DMS114 treated with DMSO at 0.1 percent for 48 hours (cell line): ENCODE measurements at regions not wholly inside any gene's neighbourhood (a gene's known extent, or its start where the extent isn't known, plus 50 kb on each side); places are given as distances from the start of the nearest gene placed in this dataset.
"Not testable (repeated sequence)": the region's sequence is repeated elsewhere in the genome, so short reads cannot be mapped to it uniquely, and the experiment has no call there.

Experiments used
- DNase-seq: peaks from one replicate; lab custom pipeline; 2025; ENCODE audit not compliant: unreplicated experiment; lab: John Stamatoyannopoulos, UW

- DNase-seq, result no peak
These were observed 580.7 kb downstream of the RFPL4B start for GRCh38 chr6:112927641-112928320.

- no peak for DNase-seq
These were observed 582.5 kb downstream of the RFPL4B start for GRCh38 chr6:112929641-112930040.

- DNase-seq, result no peak
These were observed 584.7 kb downstream of the RFPL4B start for GRCh38 chr6:112931832-112932231.

GRCh38 chr6:112933947-112934346 is 586.8 kb downstream of the RFPL4B start:
- no peak for DNase-seq

GRCh38 chr6:112934433-112935327 is 587.5 kb downstream of the RFPL4B start:
- no peak for DNase-seq

GRCh38 chr6:112935402-112936078 is 588.4 kb downstream of the RFPL4B start:
- no peak for DNase-seq

GRCh38 chr6:112936079-112936472 is 588.9 kb downstream of the RFPL4B start:
- no peak for DNase-seq

GRCh38 chr6:112936504-112936903 is 589.4 kb downstream of the RFPL4B start:
- no peak for DNase-seq

GRCh38 chr6:112937690-112938089 is 590.6 kb downstream of the RFPL4B start:
- not testable (repeated sequence) for DNase-seq

- DNase-seq, result no peak
These were observed 591.5 kb downstream of the RFPL4B start for GRCh38 chr6:112938650-112939049.

GRCh38 chr6:112939563-112939962 is 592.4 kb downstream of the RFPL4B start:
- DNase-seq, result no peak

GRCh38 chr6:112941613-112942012 is 594.5 kb downstream of the RFPL4B start:
- no peak for DNase-seq

- no peak for DNase-seq
These were observed 598.9 kb downstream of the RFPL4B start for GRCh38 chr6:112946051-112946450.

GRCh38 chr6:112947507-112947906 is 600.4 kb downstream of the RFPL4B start:
- DNase-seq, result no peak

GRCh38 chr6:112951829-112952228 is 604.7 kb downstream of the RFPL4B start:
- DNase-seq, result no peak

GRCh38 chr6:112955743-112956142 is 608.6 kb downstream of the RFPL4B start:
- not testable (repeated sequence) for DNase-seq

GRCh38 chr6:112956696-112957535 is 609.8 kb downstream of the RFPL4B start:
- DNase-seq, result no peak

GRCh38 chr6:112957536-112957916 is 610.4 kb downstream of the RFPL4B start:
- no peak for DNase-seq

GRCh38 chr6:112960130-112960529 is 613.0 kb downstream of the RFPL4B start:
- not testable (repeated sequence) for DNase-seq

- no peak for DNase-seq
These were observed 620.8 kb downstream of the RFPL4B start for GRCh38 chr6:112967974-112968373.

GRCh38 chr6:112971651-112972050 is 624.5 kb downstream of the RFPL4B start:
- DNase-seq, result no peak
